Smooth muscle cell (in vitro differentiated cells): ENCODE measurements at regions not wholly inside any gene's neighbourhood (a gene's known extent, or its start where the extent isn't known, plus 50 kb on each side); places are given as distances from the start of the nearest gene placed in this dataset.

Experiments
- DNase-seq: peaks from one replicate; lab custom pipeline; 2025; ENCODE audit not compliant: unreplicated experiment; lab: John Stamatoyannopoulos, UW
- H2AFZ ChIP-seq: fragments of 200-600 bp; sonication (generic); 2 replicates; pipeline ENCODE4 v1.6.0; 2016; ENCODE audit warnings: antibody characterized with exemption, low read depth, mild to moderate bottlenecking
- H3F3A ChIP-seq: fragments of 200-600 bp; sonication (generic); 2 replicates; pipeline ENCODE4 v1.6.0; 2017; ENCODE audit warnings: antibody characterized with exemption, low read depth
- H3K27ac ChIP-seq: fragments of 200-600 bp; sonication (generic); 2 replicates; pipeline ENCODE4 v1.5.1; 2016; ENCODE audit warnings: low read depth, mild to moderate bottlenecking
- H3K27me3 ChIP-seq: fragments of 200-600 bp; sonication (generic); 2 replicates; pipeline ENCODE4 v1.6.1; 2016; ENCODE audit warnings: low read depth, mild to moderate bottlenecking
- H3K36me3 ChIP-seq: fragments of 200-600 bp; sonication (generic); 2 replicates; pipeline ENCODE4 v1.5.1; 2016; ENCODE audit warnings: low read depth
- H3K4me1 ChIP-seq: fragments of 200-600 bp; sonication (generic); 2 replicates; pipeline ENCODE4 v1.5.1; 2016; ENCODE audit warnings: low read depth
- H3K4me2 ChIP-seq: fragments of 200-600 bp; sonication (generic); 2 replicates; pipeline ENCODE4 v1.6.0; 2016; ENCODE audit warnings: mild to moderate bottlenecking
- H3K4me3 ChIP-seq: fragments of 200-600 bp; sonication (generic); 2 replicates; pipeline ENCODE4 v1.5.1; 2016; ENCODE audit warnings: mild to moderate bottlenecking
- H3K79me2 ChIP-seq: fragments of 200-600 bp; sonication (generic); 2 replicates; pipeline ENCODE4 v1.6.0; 2016; ENCODE audit warnings: low read depth, mild to moderate bottlenecking
- H3K9ac ChIP-seq: fragments of 200-600 bp; sonication (generic); 2 replicates; pipeline ENCODE4 v1.6.0; 2016; ENCODE audit warnings: low read depth
- H3K9me3 ChIP-seq: fragments of 200-600 bp; sonication (generic); replicated peaks from 2 replicates; pipeline ENCODE4 v1.5.1; 2016; ENCODE audit warnings: low read depth
- H4K20me1 ChIP-seq: fragments of 200-600 bp; sonication (generic); 2 replicates; pipeline ENCODE4 v1.6.0; 2016; ENCODE audit warnings: low read depth
- WGBS: methylation state at CpG from one replicate; pipeline ENCODE4 v1.1.7; 2016; ENCODE audit warnings: low lambda C conversion rate; 5-methylcytosine and 5-hydroxymethylcytosine counted together
- TF ChIP-seq, protein P1 (sequence below): fragments of 200-600 bp; sonication (generic); IDR thresholded peaks from 2 replicates; pipeline ENCODE4 v1.5.1; 2017; ENCODE audit warnings: borderline replicate concordance, mild to moderate bottlenecking, antibody characterized with exemption; ENCODE audit not compliant: insufficient read depth, poor library complexity, severe bottlenecking

DNA sequence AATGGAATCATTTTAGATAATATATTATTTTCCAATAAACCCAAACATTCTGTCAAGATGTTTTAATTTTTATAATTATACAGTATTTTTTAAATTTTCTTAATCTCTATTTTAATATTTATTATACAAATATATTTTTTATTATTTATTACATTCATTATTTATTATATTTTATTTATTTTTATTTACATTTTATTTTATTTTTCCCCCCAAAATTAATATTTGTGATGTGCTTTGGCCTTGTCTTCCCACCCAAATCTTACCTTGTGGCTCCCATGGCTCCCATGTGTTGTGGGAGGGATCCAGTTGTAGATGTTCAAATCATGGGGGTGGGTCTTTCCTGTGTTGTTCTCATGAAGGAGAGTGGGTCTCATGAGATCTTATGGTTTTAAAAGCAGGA is 382.1 kb downstream of the TLE4 start:
- no peak overlapping the region for H2AFZ ChIP-seq
- H3K36me3 ChIP-seq, result no peaks in the 10 kb centered on the region
- H3K9ac ChIP-seq, result no peak overlapping the region
- no peaks in the 10 kb centered on the region for H3F3A ChIP-seq
- no peaks in the 10 kb centered on the region for H3K27me3 ChIP-seq
- DNase-seq, result no peak
- TF ChIP-seq, protein P1, sequence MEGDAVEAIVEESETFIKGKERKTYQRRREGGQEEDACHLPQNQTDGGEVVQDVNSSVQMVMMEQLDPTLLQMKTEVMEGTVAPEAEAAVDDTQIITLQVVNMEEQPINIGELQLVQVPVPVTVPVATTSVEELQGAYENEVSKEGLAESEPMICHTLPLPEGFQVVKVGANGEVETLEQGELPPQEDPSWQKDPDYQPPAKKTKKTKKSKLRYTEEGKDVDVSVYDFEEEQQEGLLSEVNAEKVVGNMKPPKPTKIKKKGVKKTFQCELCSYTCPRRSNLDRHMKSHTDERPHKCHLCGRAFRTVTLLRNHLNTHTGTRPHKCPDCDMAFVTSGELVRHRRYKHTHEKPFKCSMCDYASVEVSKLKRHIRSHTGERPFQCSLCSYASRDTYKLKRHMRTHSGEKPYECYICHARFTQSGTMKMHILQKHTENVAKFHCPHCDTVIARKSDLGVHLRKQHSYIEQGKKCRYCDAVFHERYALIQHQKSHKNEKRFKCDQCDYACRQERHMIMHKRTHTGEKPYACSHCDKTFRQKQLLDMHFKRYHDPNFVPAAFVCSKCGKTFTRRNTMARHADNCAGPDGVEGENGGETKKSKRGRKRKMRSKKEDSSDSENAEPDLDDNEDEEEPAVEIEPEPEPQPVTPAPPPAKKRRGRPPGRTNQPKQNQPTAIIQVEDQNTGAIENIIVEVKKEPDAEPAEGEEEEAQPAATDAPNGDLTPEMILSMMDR, result no peak
- no peaks in the 10 kb centered on the region for H3K9me3 ChIP-seq
- H3K79me2 ChIP-seq, result no peaks in the 10 kb centered on the region
- no peaks in the 10 kb centered on the region for H3K4me1 ChIP-seq
- H3K4me2 ChIP-seq, result no peak overlapping the region
- no peak overlapping the region for H3K4me3 ChIP-seq
- H4K20me1 ChIP-seq, result no peaks in the 10 kb centered on the region
- no peak overlapping the region for H3K27ac ChIP-seq

DNA sequence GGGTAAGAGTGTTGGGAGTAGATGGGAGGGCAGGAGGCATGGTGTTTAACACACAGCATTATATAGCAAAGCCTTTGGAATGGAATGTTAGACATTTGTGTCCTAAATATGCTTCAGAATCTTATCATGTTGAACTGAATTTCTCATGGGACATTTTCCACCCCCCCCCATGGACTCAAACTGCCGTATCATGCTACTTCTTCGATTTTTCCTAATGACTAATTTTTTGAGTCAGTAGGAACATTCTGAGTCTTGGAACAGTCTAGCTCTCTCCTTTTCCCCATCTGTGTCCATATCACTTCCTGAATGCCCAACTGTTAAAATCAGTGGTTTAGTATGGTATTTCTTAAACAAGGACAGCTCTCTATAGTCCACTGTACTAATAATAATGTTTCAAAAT is 380.6 kb downstream of the TLE4 start:
- Histone ChIP-seq H3K4me3 (no peak overlapping the region), H3K4me1 (no peaks in the 10 kb centered on the region)
- DNase-seq, result no peak

DNA sequence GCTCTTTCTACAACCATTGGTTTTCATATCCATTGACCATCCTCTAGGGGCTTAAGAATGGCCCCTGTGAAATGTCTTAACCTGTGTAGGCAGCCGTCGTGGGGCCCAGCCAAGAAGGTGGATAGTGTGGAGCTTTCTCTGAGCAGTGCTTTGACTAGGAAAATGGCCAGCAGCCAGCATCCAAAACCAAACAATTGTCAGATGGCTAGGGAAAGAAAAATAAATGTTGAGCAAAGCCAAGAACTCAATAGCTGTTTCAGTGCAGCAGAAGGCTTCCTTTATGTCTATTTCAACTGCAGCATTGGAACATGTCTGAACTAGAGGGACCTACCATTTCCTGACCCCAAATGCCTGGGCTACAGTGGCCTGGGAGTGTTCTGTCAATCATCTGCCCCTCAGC is 374.9 kb downstream of the TLE4 start:
- no peak overlapping the region for H2AFZ ChIP-seq
- 95% methylated on average over 2 of the region's 2 CpGs for WGBS
- H3K27ac ChIP-seq, result no peak overlapping the region
- no peaks in the 10 kb centered on the region for H3F3A ChIP-seq
- no peaks in the 10 kb centered on the region for H4K20me1 ChIP-seq
- H3K36me3 ChIP-seq, result no peaks in the 10 kb centered on the region
- no peak for DNase-seq
- no peaks in the 10 kb centered on the region for H3K79me2 ChIP-seq
- H3K4me3 ChIP-seq, result no peak overlapping the region
- H3K9me3 ChIP-seq, result no peaks in the 10 kb centered on the region
- H3K4me2 ChIP-seq, result no peak overlapping the region
- no peaks in the 10 kb centered on the region for H3K27me3 ChIP-seq
- TF ChIP-seq, protein P1, result no peak
- no peak overlapping the region for H3K9ac ChIP-seq
- no peaks in the 10 kb centered on the region for H3K4me1 ChIP-seq

More for the DNA sequence above, 380.6 kb downstream of the TLE4 start:
- H3F3A ChIP-seq, result no peaks in the 10 kb centered on the region
- no peak overlapping the region for H3K27ac ChIP-seq
- no peaks in the 10 kb centered on the region for H3K27me3 ChIP-seq
- TF ChIP-seq, protein P1, result no peak
- H2AFZ ChIP-seq, result no peak overlapping the region
- no peaks in the 10 kb centered on the region for H3K79me2 ChIP-seq
- no peaks in the 10 kb centered on the region for H3K9me3 ChIP-seq
- no peaks in the 10 kb centered on the region for H3K36me3 ChIP-seq
- WGBS, result 84% methylated on average over 2 of the region's 2 CpGs
- no peak overlapping the region for H3K4me2 ChIP-seq
- no peaks in the 10 kb centered on the region for H4K20me1 ChIP-seq
- H3K9ac ChIP-seq, result no peak overlapping the region

DNA sequence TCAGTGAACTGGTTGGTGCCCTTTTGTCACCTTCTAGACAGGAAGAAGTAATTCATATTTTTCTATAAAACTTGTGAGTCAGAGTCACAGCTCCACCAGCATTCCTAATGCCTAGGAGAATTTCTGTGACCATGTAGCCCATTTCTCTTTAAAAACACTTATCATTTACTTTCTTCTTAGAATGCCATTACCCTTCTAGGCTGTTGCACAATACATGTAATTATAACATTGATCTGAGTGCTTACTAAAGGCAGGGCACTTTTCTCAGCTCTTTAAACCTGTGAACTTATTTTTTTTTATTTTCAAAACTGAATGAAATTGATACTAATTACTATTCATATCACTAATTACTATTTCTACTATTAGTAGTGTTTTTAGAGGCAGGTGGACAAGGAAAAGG is 373.7 kb downstream of the TLE4 start:
- Histone ChIP-seq H4K20me1 (no peaks in the 10 kb centered on the region), H3K79me2 (no peaks in the 10 kb centered on the region), H3K9ac (no peak overlapping the region), H3K9me3 (no peaks in the 10 kb centered on the region), H3K4me3 (no peak overlapping the region), H3F3A (no peaks in the 10 kb centered on the region), H3K27me3 (no peaks in the 10 kb centered on the region), H3K36me3 (no peaks in the 10 kb centered on the region), H3K27ac (peak overlapping the region; percentile 1), H3K4me2 (peak overlapping the region; percentile 48), H2AFZ (no peak overlapping the region), H3K4me1 (no peaks in the 10 kb centered on the region)
- no peak for DNase-seq
- TF ChIP-seq, protein P1, result no peak
